Sigmoid colon (tissue), 4 donors: ENCODE measurements at regions not wholly inside any gene's neighbourhood (a gene's known extent, or its start where the extent isn't known, plus 50 kb on each side); places are given as distances from the start of the nearest gene placed in this dataset.

Source experiments
- EP300 ChIP-seq, 4 donors: sonication (generic); formaldehyde crosslinking; IDR thresholded peaks; one replicate each; pipeline ENCODE4 v1.6.1; 2017; ENCODE audit warnings: antibody characterized with exemption in 4 of 4
- POLR2A ChIP-seq, 2 donors: fragments of 450-650 bp; IDR thresholded peaks; one replicate each; pipeline ENCODE4 v1.6.1; 2016; ENCODE audit warnings: antibody characterized with exemption in 2 of 2, mild to moderate bottlenecking in 2 of 2, moderate library complexity in 2 of 2
- TF ChIP-seq, protein P1 (sequence below), 4 experiments: fragments of 450-650 bp in 3 of 4; fragments of 200-600 bp in 1 of 4; IDR thresholded peaks; one replicate each; pipeline ENCODE4 v1.5.1; 2016 to 2019; ENCODE audit warnings: antibody characterized with exemption in 4 of 4, mild to moderate bottlenecking in 3 of 4, moderate library complexity in 2 of 4

DNA sequence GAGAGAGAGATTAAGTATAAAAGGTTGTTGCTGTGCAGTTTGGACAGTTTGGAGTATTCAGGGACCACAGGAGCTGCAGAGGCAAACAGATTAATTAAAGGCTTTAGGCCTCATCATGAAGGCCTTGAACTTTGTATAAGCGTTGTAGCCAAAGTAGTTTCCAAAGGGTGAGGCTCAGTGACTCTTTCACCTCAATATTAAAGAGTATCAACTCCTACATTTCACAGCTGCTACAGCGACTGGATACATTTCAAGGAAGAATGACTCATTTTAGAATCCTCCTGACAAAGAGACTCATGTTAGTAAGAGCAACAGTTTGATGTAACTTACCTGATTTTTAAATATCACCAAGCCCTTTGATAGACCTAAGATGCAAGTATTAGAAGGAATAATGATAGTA lies 355.5 kb downstream of the HLX start:
- TF ChIP-seq, protein P1, sequence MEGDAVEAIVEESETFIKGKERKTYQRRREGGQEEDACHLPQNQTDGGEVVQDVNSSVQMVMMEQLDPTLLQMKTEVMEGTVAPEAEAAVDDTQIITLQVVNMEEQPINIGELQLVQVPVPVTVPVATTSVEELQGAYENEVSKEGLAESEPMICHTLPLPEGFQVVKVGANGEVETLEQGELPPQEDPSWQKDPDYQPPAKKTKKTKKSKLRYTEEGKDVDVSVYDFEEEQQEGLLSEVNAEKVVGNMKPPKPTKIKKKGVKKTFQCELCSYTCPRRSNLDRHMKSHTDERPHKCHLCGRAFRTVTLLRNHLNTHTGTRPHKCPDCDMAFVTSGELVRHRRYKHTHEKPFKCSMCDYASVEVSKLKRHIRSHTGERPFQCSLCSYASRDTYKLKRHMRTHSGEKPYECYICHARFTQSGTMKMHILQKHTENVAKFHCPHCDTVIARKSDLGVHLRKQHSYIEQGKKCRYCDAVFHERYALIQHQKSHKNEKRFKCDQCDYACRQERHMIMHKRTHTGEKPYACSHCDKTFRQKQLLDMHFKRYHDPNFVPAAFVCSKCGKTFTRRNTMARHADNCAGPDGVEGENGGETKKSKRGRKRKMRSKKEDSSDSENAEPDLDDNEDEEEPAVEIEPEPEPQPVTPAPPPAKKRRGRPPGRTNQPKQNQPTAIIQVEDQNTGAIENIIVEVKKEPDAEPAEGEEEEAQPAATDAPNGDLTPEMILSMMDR (IDR thresholded peaks at IDR 0.05) = no peak
- TF ChIP-seq POLR2A (IDR thresholded peaks at IDR 0.05) (no peak), EP300 (IDR thresholded peaks at IDR 0.05) (no peak)
